ENCODE measurements at regions not wholly inside any gene's neighbourhood (a gene's known extent, or its start where the extent isn't known, plus 50 kb on each side); places are given as distances from the start of the nearest gene placed in this dataset.

DNA sequence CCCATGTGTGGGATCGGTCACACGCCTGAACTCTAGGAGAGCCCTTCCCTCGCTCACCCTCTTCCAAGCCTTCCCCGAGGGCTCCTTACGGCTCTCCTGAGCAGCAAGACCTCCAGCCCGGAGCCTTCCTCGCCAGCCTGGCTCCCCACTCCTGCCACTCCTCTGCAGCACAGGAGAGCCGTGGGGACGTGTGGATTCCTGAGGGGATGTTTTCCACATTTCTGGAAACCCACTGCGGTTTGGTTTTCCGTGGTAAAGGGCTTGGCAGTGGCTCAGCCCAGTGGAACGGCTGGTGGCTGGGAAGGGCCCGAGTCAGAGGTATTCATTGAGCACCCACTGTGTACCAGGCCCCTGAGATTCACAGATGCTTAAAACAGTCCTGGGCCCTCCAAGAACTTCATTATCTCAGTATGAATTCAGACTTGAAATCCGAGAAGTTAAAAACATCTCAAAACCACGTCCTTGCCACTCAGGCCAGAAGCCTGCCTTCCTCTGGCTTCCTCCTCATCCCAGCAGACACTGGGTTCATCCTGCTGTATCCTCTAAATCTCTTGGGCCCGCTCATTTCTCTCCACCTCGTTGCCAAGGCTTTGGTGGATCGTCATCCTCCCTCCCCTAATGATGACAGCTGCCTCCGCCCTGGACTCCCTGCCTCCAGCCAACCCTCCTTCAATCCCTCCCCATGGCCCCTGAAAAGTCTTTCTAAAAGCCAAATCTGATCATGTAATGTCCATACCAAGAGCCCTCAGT, 109.6 kb downstream of the FGF18 start:
- TF ChIP-seq, protein P1, sequence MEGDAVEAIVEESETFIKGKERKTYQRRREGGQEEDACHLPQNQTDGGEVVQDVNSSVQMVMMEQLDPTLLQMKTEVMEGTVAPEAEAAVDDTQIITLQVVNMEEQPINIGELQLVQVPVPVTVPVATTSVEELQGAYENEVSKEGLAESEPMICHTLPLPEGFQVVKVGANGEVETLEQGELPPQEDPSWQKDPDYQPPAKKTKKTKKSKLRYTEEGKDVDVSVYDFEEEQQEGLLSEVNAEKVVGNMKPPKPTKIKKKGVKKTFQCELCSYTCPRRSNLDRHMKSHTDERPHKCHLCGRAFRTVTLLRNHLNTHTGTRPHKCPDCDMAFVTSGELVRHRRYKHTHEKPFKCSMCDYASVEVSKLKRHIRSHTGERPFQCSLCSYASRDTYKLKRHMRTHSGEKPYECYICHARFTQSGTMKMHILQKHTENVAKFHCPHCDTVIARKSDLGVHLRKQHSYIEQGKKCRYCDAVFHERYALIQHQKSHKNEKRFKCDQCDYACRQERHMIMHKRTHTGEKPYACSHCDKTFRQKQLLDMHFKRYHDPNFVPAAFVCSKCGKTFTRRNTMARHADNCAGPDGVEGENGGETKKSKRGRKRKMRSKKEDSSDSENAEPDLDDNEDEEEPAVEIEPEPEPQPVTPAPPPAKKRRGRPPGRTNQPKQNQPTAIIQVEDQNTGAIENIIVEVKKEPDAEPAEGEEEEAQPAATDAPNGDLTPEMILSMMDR (IDR thresholded peaks at IDR 0.05): no peak
- TF ChIP-seq POLR2A (IDR thresholded peaks at IDR 0.05): no peak

Measured in right lobe of liver (tissue), 4 donors.